GM12878 (cell line): ENCODE measurements at regions not wholly inside any gene's neighbourhood (a gene's known extent, or its start where the extent isn't known, plus 50 kb on each side); places are given as distances from the start of the nearest gene placed in this dataset.

Experiments
- ATAC-seq: fragments of 200-7000 bp; cut with Tn5 transposase; 3 replicates; pipeline ENCODE4 v1.9.1; 2020; ENCODE audit warnings: mild to moderate bottlenecking, moderate library complexity
- BruUV-seq: library from RNA; stranded (reverse); fragments of 400-500 nt; replicated peaks from 2 replicates; lab custom pipeline; 2021; lab: Mats Ljungman, UMichigan
- CTCF ChIA-PET: fragments of 300-600 bp; sonication (Branson Sonifier 250); formaldehyde crosslinking; extraction: SDS; loops from one replicate; lab custom pipeline; 2021; ENCODE audit warnings: inconsistent platforms; lab: Yijun Ruan, JAX
- POLR2A ChIA-PET: fragments of 350-600 bp; formaldehyde crosslinking; extraction: SDS; loops from one replicate; lab custom pipeline; 2021; ENCODE audit warnings: inconsistent platforms; lab: Charles Lee
- RAD21 ChIA-PET: fragments of 300-600 bp; sonication (Branson Sonifier 250); formaldehyde crosslinking; loops from one replicate; lab custom pipeline; 2023; ENCODE audit warnings: antibody characterized with exemption; ENCODE audit not compliant: unreplicated experiment; lab: Charles Lee
- SMC1A ChIA-PET: fragments of 300-600 bp; sonication (Branson Sonifier 250); formaldehyde crosslinking; loops from one replicate; lab custom pipeline; 2023; ENCODE audit not compliant: unreplicated experiment, uncharacterized antibody; lab: Charles Lee
- DNase-seq: peaks from one replicate; pipeline ENCODE4 v3.0.0-alpha.2; 2011; ENCODE audit warnings: low read depth, low spot score
- FAIRE-seq: peaks from 3 replicates; lab custom pipeline; 2011; peaks lifted over from hg19 to GRCh38; lab: Jason Lieb, UNC
- H2AFZ ChIP-seq: 2 replicates; pipeline ENCODE4 v1.6.0; 2011; ENCODE audit warnings: low read depth, low read length, control low read depth; ENCODE audit not compliant: control insufficient read depth
- H3K27ac ChIP-seq: 2 replicates; pipeline ENCODE4 v1.5.1; 2011; ENCODE audit warnings: control low read depth; ENCODE audit not compliant: control insufficient read depth, insufficient read depth
- H3K27me3 ChIP-seq, 2 experiments: replicated peaks in 1 of 2; 2 replicates each; pipeline versions ENCODE4 v1.6.0 to v1.6.1; 2011; ENCODE audit warnings: low read length in 1 of 2; ENCODE audit not compliant: control insufficient read depth in 2 of 2, insufficient read depth in 2 of 2
- H3K36me3 ChIP-seq, 2 experiments: 2 replicates each; pipeline ENCODE4 v1.5.1; 2011; ENCODE audit warnings: low read length in 1 of 2; ENCODE audit not compliant: control insufficient read depth in 2 of 2, insufficient read depth in 2 of 2
- H3K4me1 ChIP-seq: 2 replicates; pipeline ENCODE4 v1.6.1; 2011; ENCODE audit warnings: mild to moderate bottlenecking, low read length, moderate library complexity, mixed read lengths; ENCODE audit not compliant: control insufficient read depth, insufficient read depth
- H3K4me2 ChIP-seq: 2 replicates; pipeline ENCODE4 v1.6.0; 2011; ENCODE audit warnings: control low read depth; ENCODE audit not compliant: control insufficient read depth, insufficient read depth
- H3K4me3 ChIP-seq: fragments of 200-600 bp; sonication (generic); 2 replicates; pipeline ENCODE4 v1.5.1; 2016
- H3K79me2 ChIP-seq: 2 replicates; pipeline ENCODE4 v1.6.0; 2011; ENCODE audit warnings: low read length; ENCODE audit not compliant: control insufficient read depth, insufficient read depth
- H3K9ac ChIP-seq: 2 replicates; pipeline ENCODE4 v1.8.0; 2011; ENCODE audit warnings: low read length, control low read depth, mixed read lengths; ENCODE audit not compliant: control insufficient read depth, insufficient read depth
- H3K9me3 ChIP-seq: replicated peaks from 3 replicates; pipeline ENCODE4 v1.5.1; 2011; ENCODE audit warnings: mild to moderate bottlenecking, low read length; ENCODE audit not compliant: control insufficient read depth, insufficient read depth
- H4K20me1 ChIP-seq: 2 replicates; pipeline ENCODE4 v1.6.0; 2011; ENCODE audit not compliant: control insufficient read depth, insufficient read depth
- ATF2 ChIP-seq: IDR thresholded peaks from 2 replicates; pipeline ENCODE4 v1.6.1; 2012; ENCODE audit warnings: low read length, inconsistent platforms
- CBX5 ChIP-seq: sonication (generic); IDR thresholded peaks from 2 replicates; pipeline ENCODE4 v1.6.1; 2016; ENCODE audit warnings: low read depth, moderate library complexity, mild to moderate bottlenecking, inconsistent platforms
- GABPA ChIP-seq: IDR thresholded peaks from 2 replicates; pipeline ENCODE4 v1.6.1; 2014; ENCODE audit warnings: antibody characterized with exemption, low read depth, mild to moderate bottlenecking, inconsistent platforms
- IRF5 ChIP-seq: fragments of 450-650 bp; IDR thresholded peaks from 2 replicates; pipeline ENCODE4 v1.6.1; 2017; ENCODE audit warnings: borderline replicate concordance
- NFXL1 ChIP-seq: fragments of 450-650 bp; IDR thresholded peaks from 2 replicates; pipeline ENCODE4 v1.6.1; 2017; ENCODE audit warnings: antibody characterized with exemption, mild to moderate bottlenecking, borderline replicate concordance
- RAD21 ChIP-seq: IDR thresholded peaks from 2 replicates; pipeline ENCODE4 v1.6.1; 2011; ENCODE audit warnings: mild to moderate bottlenecking, low read depth, low read length, moderate library complexity; ENCODE audit not compliant: insufficient read depth
- SUZ12 ChIP-seq: fragments of 200-600 bp; sonication (generic); IDR thresholded peaks from one replicate; pipeline ENCODE4 v1.6.1; 2018; ENCODE audit warnings: antibody characterized with exemption, mild to moderate bottlenecking; ENCODE audit not compliant: unreplicated experiment
- TCF7 ChIP-seq: IDR thresholded peaks from 2 replicates; pipeline ENCODE4 v1.6.1; 2014; ENCODE audit warnings: antibody characterized with exemption, borderline replicate concordance
- ZNF622 ChIP-seq: fragments of 450-650 bp; IDR thresholded peaks from 2 replicates; pipeline ENCODE4 v1.6.1; 2017; ENCODE audit warnings: mild to moderate bottlenecking, inconsistent platforms
- WGBS: methylation state at CpG from one replicate; pipeline ENCODE4 v1.1.6; 2016; ENCODE audit warnings: low lambda C conversion rate; ENCODE audit not compliant: insufficient replicate concordance, insufficient coverage; ENCODE audit errors: missing lambda C conversion rate; 5-methylcytosine and 5-hydroxymethylcytosine counted together
- in situ Hi-C: fragments of 300-500 bp; cut with MboI; formaldehyde crosslinking; loops from 9 replicates; pipeline ENCODE4 v1.14.3; 2018; ENCODE audit warnings: mixed read lengths
- intact Hi-C: fragments of 100-400 bp; cut with micrococcal nuclease; formaldehyde crosslinking; loops from one replicate; pipeline ENCODE4 v1.14.2; 2022; ENCODE audit not compliant: unreplicated experiment

GRCh38 chr5:54651482-54652076 lies 134.0 kb downstream of the SNX18 start:
- no TSS peak for BruUV-seq
- no peaks in the 10 kb centered on the region for H3K9me3 ChIP-seq
- ATAC-seq, result no peak
- H3K79me2 ChIP-seq, result no peaks in the 10 kb centered on the region
- no peak overlapping the region for H3K9ac ChIP-seq
- no peak overlapping the region for H2AFZ ChIP-seq
- no peaks in the 10 kb centered on the region for H4K20me1 ChIP-seq
- peaks cover 0 to 2% of the 10 kb centered on the region in 2 experiments; a peak in 1 of 4 replicates for H3K27me3 ChIP-seq
- ChIA-PET RAD21 (no interaction called here), SMC1A (no interaction called here), POLR2A (no interaction called here), CTCF (no interaction called here)
- WGBS, result 34% methylated on average over 6 of the region's 6 CpGs
- no peak overlapping the region for H3K4me2 ChIP-seq
- DNase-seq, result no peak
- FAIRE-seq, result no peak
- no peak overlapping the region for H3K4me3 ChIP-seq
- intact Hi-C loops (no loop called here), in situ Hi-C loops (no loop called here)
- H3K36me3 ChIP-seq, result no peaks in the 10 kb centered on the region
- no peak overlapping the region for H3K27ac ChIP-seq
- H3K4me1 ChIP-seq, result peaks cover 11% of the 10 kb centered on the region
- no peak for TF ChIP-seq TCF7
- no peak for TF ChIP-seq RAD21
- TF ChIP-seq GABPA, result no peak
- no peak for TF ChIP-seq SUZ12
- no peak for TF ChIP-seq ATF2
- TF ChIP-seq ZNF622, result no peak
- TF ChIP-seq NFXL1, result no peak
- TF ChIP-seq IRF5, result no peak
- no peak for TF ChIP-seq CBX5
